HG03097 (cell line): ENCODE measurements at regions not wholly inside any gene's neighbourhood (a gene's known extent, or its start where the extent isn't known, plus 50 kb on each side); places are given as distances from the start of the nearest gene placed in this dataset.
"Not testable (repeated sequence)": the region's sequence is repeated elsewhere in the genome, so short reads cannot be mapped to it uniquely, and the experiment has no call there.

Experiments
- ATAC-seq: cut with Tn5 transposase; IDR thresholded peaks from one replicate; pipeline ENCODE4 v1.9.1; 2021; ENCODE audit not compliant: unreplicated experiment, low FRiP score

- no peak for ATAC-seq
Measured at GRCh38 chr1:229851511-229851910, 215.5 kb upstream of the GALNT2 start.

- no peak for ATAC-seq
Measured at GRCh38 chr1:229853751-229854150, 213.3 kb upstream of the GALNT2 start.

- no peak for ATAC-seq
Measured at GRCh38 chr1:229854620-229855019, 212.4 kb upstream of the GALNT2 start.

DNA sequence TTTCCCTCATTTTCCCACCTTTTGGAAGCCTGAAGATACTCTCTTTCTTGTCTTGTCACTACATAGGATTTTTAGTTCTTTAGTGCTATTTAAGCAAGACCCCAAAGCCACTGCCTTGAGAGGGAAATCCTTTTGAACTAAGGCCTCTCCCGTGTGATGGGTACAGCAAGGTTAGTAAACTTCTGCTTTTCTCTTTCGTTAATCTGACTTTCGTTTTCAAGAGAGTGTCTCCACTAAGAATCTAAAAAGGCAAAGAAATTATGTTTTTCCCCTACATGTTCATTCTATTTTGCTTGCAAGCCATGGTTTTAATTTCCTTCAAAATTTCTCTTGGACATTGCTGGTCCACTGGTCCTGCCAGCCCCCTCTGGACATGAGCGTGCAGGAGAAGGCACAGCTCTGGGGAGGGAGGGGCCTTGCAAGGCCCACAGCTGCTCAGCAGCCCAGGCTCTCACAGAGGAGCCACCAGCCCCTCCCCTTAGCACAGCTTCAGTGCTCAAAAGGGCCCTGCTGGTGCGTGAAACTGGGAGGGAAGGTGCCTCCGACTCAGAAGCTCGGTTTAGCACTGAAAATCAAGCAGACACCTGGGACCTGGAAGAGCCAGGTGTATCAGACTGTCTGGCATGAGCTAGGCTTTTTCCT is 210.9 kb upstream of the GALNT2 start:
- ATAC-seq, result peak; percentile 96

DNA sequence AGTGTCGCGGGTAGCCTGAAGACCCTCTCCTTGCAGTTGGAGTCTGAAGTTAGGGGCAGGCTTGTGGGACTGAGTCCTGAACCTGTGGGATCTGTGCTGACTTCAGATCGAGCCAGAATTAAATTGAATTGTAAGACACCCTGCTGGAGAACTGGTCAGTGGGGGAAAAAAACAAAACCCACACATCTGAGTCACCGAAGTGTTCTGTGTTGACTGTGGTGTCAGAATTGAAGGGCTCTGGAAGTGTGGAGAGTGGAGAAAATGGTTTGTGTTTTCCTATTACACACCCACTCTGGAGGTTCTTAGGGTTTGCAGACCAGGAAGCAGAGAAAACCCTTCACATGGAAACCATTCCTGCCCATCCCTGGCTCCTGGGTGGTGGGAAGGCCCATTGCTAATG is 209.5 kb upstream of the GALNT2 start:
- ATAC-seq, result no peak

DNA sequence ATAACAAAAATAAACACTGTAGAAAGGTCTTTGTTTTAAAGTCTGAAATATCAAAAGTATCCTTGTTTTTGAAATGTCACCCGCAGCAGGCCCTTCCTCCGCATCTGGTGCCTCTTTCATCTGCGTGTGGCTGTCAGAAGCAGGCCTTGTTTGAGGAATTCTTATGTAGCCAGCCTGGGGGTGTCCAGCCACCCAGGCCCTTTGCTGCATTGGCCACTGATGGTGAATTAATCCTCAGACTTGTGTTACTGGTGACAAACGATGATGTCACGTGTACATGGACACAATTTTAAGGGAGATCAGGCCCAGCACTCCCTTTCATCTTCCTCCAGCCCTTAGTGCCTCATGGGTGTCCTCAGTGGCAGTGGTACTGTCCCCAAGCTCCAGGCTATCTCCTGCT is 208.0 kb upstream of the GALNT2 start:
- no peak for ATAC-seq

DNA sequence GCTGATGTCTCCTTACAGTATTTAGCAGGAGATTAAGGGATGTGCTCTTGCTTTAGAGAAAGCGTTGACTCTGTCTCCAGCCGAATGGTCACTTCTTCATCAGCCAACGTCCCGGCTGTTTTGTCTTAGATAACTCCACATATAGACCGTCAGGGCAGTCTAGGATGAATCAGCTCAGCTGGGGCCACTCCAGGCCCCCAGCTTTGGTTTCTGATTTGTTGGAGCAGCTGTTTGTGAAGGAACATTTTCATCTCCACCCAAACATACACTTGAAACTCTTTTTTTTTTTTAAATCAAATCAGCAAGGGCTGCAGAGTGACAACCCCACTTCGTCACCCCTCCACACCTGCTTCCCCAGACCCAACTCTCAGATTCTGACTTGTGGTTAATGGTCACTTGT is 206.1 kb upstream of the GALNT2 start:
- ATAC-seq, result no peak

GRCh38 chr1:229862017-229862774 is 204.8 kb upstream of the GALNT2 start:
- no peak for ATAC-seq

- no peak for ATAC-seq
Measured at GRCh38 chr1:229863651-229864545, 203.1 kb upstream of the GALNT2 start.

DNA sequence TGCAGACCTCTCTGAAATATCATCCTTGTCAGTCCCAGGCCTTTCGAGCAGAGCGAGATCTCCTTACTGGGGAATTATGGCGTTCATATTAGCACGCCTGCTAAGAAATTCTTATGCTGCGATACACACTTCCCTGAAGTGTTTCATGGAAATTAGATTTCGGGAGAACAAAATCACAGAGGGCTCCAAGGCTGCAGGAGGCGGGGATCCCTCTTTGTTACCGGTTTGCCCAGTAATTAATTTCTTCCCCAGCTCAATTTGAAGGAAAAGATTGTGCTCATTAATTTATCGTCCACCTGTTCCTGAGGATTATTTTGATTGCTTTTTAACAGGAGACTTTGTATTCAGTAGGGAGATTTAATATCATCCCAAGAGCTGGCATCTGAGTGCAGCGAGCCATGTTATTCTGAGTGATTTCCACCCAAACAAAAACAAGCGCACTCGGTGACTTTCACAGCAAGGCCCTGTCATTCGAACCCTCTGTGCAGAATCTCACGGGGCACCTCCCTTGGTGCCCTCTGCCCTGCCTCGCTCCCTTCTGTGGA is 202.3 kb upstream of the GALNT2 start:
- ATAC-seq, result no peak

- ATAC-seq, result not testable (repeated sequence)
Measured at GRCh38 chr1:229865321-229865720, 201.7 kb upstream of the GALNT2 start.

GRCh38 chr1:229867726-229868125 is 199.3 kb upstream of the GALNT2 start:
- ATAC-seq, result no peak

GRCh38 chr1:229869240-229869639 is 197.8 kb upstream of the GALNT2 start:
- no peak for ATAC-seq

GRCh38 chr1:229869687-229870086 is 197.4 kb upstream of the GALNT2 start:
- no peak for ATAC-seq

DNA sequence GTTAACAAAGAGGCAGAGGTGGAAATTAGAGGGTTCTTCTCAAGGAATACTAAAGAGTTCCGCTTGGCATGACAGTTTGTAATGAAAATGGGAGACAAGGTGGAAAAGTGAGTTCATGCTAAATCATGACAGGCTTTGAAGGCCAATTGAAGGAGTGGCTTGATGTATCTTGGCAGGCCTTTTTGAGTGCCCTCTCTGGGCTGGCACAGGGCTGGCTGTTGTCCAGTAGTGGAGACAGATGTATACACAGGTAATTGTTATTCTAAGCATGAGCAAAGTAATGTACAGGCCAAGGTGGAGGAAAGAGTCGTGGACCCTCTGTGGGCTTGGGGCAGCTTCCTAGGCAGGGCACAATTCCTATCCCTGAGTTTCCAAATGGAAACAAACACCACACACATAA is 196.7 kb upstream of the GALNT2 start:
- ATAC-seq, result no peak

DNA sequence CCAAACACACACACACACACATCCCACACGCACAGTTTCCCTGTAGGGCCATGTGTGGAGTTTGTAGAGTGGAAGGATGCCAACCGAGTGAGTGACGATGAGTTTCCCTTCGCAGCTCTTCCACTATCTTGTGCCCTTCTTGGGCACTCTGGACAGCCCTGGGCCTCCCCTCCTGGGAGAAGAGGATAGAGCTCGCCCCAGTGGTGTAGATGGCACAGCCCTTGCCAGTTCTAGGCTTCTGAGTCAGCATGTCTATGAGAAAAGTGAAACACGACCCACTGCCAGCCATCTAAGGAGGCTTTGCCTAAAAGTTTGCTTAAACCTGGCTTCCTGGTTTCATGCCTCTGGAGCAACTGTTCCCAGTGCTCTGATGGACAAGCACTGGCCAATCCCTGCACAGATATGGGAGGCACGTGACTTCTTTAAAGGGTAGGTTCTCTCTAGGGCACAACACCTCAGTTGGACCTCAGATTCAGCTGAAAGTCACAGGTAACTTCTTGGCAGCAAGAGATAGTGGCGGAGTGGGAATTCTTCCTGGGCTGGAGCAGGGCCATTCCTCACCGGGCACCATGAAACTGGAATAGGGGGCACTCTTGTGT is 195.9 kb upstream of the GALNT2 start:
- no peak for ATAC-seq

DNA sequence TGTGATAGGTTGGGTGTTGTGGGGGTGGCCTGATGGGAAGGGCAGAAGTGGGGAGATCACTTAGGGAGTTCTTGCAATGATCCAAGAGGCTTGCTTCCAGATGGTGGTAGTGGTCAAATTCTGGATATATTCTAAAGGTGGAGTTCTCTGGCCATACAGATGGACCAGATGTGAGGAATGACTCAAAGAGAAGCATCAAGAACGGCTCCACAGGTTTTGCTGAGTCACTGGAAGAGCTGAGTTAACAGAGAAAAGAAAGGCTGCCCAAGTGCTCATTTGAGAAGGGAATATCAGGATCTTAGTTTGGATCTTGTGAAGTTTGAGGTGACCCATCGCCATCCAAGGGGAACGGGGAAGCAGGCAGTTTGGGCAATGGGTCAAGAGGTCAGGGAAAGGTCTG is 192.9 kb upstream of the GALNT2 start:
- no peak for ATAC-seq

GRCh38 chr1:229874609-229875008 is 192.4 kb upstream of the GALNT2 start:
- no peak for ATAC-seq

DNA sequence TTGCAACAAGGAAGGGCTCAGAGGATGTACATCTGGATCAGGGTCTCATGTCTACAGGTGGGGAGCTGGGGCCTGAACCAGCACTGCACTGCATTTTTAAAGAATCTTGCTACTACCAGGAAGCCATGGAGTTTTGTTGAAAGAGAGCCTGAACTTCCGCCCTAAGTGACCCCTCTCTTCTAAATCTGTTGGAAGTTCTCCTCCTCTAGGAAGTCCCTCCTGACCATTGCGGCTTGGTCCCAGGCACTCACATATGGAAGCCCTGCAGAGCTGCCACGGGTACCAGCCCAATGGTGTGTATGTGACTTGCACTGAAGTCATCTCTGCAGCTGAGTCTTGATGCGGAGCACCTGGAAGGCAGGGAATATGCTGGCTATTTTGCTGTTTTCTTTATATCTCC is 192.0 kb upstream of the GALNT2 start:
- no peak for ATAC-seq

DNA sequence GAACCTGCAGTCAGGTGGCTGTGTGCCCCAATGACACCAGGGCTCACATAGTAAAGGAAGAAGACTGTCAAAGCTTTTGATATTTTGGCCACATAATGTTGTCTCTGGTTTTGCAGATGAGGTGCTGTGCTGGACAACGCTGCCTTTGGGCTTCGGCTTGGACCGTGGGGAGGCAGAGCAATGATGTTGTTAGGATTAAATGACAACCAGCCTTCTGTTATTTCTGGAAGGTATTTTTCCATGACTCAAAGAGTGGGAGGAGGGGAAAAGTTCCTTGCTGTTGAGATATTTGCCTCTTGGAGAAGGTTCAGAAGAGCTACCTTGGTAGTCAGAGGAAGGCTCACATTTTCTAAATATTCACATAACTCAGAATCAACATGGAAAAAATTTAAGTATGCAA is 187.3 kb upstream of the GALNT2 start:
- no peak for ATAC-seq
